ENCODE measurements at regions not wholly inside any gene's neighbourhood (a gene's known extent, or its start where the extent isn't known, plus 50 kb on each side); places are given as distances from the start of the nearest gene placed in this dataset.

- DNase-seq, result no peak
These were observed 204.1 kb downstream of the GLI2 start for GRCh38 chr2:120939595-120940318.

DNA sequence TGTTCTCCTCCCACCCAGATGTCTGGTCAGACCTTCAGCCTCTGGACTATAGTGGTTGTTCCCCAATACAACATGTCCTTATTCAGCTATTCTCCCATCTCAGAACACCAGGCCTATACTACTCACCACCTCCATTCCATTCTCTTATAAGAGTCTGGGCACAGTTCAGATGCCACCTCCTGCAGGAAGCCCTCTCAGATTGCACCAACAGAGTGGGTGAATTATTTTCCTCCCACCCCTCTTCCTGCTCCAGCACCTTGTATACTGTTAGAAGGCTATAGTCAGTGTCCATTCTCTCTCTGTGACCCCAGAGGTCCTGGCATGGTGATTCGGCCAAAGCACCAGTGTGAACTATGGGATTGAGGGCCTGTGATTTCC lies 204.6 kb downstream of the GLI2 start:
- no peak for DNase-seq

DNA sequence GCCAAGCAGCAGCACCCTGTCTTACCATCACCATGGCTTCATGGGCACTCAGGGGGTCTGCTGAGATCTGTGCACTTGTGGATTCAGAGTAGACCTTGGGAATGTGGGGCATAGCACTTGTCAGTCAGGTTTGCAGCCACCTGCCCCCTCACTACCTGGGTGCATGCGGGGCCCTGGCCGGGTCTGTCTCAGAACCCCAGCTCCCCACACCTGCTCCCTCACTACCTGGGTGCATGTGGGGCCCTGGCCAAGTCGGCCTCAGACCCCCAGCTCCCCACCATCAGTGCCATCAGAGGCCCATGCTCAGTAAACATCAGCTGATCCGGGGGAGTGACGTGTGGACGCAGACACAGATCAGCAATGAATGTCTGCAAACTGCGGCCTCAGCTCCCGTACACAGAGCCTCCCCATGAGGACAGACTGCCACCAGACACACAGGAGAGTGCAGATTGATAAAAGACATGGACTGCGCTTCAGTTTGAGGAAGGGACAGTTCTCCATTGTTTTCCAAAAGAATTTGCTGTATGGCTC lies 205.1 kb downstream of the GLI2 start:
- DNase-seq, result no peak

- no peak for DNase-seq
These were observed 206.0 kb downstream of the GLI2 start for GRCh38 chr2:120941571-120942120.

- DNase-seq, result no peak
These were observed 207.0 kb downstream of the GLI2 start for GRCh38 chr2:120942658-120943057.

- no peak for DNase-seq
These were observed 207.9 kb downstream of the GLI2 start for GRCh38 chr2:120943403-120944034.

- no peak for DNase-seq
These were observed 208.9 kb downstream of the GLI2 start for GRCh38 chr2:120944575-120944974.

- DNase-seq, result no peak
These were observed 209.4 kb downstream of the GLI2 start for GRCh38 chr2:120945091-120945490.

GRCh38 chr2:120945832-120946499 lies 210.3 kb downstream of the GLI2 start:
- no peak for DNase-seq

GRCh38 chr2:120947327-120947726 lies 211.7 kb downstream of the GLI2 start:
- DNase-seq, result no peak

DNA sequence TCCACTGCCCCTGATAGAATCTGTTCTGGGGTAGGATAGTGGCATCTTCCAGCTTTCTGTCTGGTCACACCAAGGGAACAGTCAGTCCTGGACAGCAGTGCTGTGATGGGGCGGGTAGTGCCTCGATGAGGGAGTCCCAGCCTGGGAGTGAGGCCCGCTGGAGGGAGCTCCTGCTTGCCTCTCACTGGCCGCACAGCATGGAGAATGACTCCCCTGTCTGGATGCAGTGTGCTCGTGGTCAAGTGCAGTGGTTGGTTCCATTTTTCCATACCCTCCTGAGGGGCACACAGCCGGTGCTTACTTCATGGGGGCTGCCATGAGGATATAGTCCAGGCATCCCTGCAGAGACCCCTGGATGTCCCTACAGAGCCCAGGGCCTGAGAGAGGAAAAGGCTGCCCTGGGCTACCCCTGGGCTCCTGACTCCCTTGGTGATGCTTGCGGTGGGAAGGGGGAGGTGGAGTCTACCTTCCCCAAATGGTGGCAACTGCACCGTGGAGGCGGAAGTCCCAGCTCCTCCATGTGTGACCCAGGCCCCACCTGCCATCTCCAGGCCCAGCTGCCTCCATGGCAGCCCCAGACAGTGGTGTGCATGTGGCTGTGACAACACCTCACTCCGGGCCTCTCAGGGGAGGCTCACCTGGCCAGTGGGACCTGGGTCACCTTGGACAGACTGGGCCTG lies 212.5 kb downstream of the GLI2 start:
- DNase-seq, result no peak

DNA sequence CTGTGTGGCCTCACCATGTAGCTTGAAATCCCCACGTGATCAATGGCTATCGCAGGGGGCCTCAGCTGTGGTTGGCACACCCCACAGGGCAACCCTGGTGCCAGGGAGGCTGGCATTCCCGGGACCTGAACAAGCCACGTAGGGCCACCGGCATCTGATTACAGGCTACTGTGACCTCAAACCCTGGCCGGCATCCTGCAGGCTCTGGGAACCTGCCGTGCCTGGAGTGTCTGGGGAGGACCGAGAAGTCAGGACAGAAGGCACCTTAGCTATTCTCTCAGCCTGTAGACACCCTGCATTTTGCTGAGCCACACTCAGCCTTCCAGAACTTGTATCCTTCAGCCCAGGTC lies 213.0 kb downstream of the GLI2 start:
- no peak for DNase-seq

- no peak for DNase-seq
These were observed 213.6 kb downstream of the GLI2 start for GRCh38 chr2:120949027-120949956.

DNA sequence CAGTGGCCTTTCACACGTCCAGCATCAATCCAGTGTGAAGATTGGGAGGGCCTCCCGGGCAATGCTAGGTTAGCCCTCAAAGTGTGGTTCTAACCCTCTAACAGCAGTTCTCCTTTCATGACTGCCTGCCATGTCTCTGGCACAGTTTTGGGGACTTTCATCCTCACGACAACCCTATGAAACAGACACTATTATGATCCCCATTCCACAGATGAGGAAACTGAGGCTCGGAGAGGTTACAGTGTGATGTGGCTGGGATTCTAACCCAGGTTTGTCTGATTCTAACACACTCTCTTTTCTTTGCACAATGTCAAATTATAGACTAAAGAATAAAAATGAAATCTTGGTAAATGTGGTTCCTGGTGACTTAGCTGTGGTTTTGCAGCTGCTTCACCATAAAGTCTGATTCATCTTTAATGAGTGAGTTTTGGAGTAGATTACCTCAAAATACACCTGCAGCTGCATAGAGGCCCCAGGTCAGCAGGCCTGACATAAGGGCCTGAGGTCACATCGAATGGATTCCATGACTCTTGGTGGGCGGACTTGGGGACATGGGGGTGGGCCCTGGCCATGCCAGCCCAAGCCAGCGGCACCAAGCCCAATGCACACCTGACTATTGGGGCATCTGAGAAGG lies 214.4 kb downstream of the GLI2 start:
- no peak for DNase-seq

GRCh38 chr2:120951693-120952092 lies 216.0 kb downstream of the GLI2 start:
- no peak for DNase-seq

DNA sequence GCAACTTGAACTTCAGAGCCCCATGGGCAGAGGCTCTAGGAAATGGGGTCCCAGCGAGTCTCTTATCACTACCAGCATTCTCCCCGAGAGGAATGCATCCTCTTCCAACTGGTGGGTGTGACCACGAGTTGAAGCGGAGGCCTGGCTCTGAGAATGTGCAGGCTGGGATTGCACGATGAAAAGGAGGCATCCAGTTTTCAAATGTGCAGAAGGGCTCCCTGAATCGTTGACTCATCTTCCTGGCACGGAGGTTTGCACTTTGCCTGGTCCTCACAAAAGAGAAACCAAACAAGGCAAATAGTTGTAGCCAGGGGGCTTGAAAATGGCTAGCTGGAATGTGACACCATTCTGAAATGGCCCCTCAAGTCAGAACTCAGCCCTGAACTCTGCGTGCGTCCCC lies 216.7 kb downstream of the GLI2 start:
- no peak for DNase-seq

GRCh38 chr2:120953066-120953756 lies 217.5 kb downstream of the GLI2 start:
- peak; percentile 47 for DNase-seq

DNA sequence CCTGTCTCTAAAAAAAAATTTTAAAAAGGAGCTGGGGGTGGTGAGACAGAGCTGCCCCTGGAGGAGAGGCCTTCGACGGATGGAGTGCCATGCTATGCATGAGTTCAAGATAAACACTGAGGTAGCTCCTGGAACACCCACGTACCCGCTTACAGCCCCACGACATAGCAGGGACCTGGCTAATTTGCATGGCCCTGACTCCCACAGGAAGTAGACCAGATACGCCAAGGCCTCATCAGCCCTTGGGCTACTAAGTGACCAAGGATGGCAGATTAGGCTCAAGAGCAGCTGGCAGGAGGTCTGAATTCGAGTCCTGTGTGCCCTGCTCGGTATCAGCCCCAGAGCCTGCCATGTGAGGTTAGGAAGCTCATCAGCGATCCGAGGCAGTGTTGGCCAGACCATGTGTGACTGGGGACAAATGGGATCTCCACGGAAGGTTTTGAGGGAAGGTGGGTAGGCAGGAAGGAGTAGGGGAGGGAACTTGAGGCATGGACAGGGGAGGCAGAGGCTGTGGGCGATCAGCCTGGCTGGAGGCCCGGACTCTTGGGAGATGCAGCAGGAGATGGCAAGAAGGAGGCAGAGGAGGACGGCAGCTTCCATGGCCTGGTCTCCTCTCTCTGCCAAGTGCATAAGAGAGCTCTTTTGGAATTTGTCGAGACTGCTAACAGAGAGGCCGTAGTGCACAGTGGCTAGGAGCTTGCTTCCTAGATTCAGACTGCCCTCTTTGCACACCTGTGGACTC lies 218.3 kb downstream of the GLI2 start:
- no peak for DNase-seq

GRCh38 chr2:120954939-120955338 lies 219.3 kb downstream of the GLI2 start:
- no peak for DNase-seq

DNA sequence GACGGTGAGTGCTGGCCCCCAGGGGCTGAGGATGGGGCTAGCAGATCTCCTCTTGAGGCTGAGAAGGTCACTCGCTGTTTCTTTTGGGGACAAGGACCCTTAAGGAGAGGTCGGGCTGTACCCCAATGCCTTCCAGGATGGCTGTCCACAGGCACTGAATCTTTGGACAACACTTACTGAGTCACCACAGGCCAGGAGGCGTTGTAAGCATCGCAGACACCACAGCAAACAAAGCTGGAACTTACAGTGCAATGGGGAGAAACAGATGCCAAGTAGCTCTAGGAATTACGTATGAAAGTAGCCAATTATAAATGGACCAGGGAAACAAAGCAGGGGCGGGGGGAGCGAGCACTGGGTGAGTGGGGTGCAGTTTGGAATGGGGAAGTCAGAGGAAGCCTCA lies 219.8 kb downstream of the GLI2 start:
- no peak for DNase-seq
